GM23338 (cell line): ENCODE measurements at regions not wholly inside any gene's neighbourhood (a gene's known extent, or its start where the extent isn't known, plus 50 kb on each side); places are given as distances from the start of the nearest gene placed in this dataset.

Experiments used
- ATAC-seq: fragments of 200-7000 bp; cut with Tn5 transposase; 3 replicates; pipeline ENCODE4 v1.9.1; 2020
- DNase-seq: peaks from one replicate; pipeline ENCODE4 v3.0.0-alpha.2; 2015; ENCODE audit warnings: low spot score
- H2AFZ ChIP-seq: fragments of 200-600 bp; sonication (generic); 2 replicates; pipeline ENCODE4 v1.8.0; 2016; ENCODE audit warnings: antibody characterized with exemption, mild to moderate bottlenecking, moderate library complexity
- H3F3A ChIP-seq: fragments of 200-600 bp; sonication (generic); replicated peaks from 2 replicates; pipeline ENCODE4 v1.8.0; 2017; ENCODE audit warnings: antibody characterized with exemption, mixed run types, low read depth
- H3K27ac ChIP-seq: fragments of 200-600 bp; sonication (generic); 2 replicates; pipeline ENCODE4 v1.6.1; 2016; ENCODE audit warnings: low read depth
- H3K27me3 ChIP-seq: fragments of 200-600 bp; sonication (generic); 2 replicates; pipeline ENCODE4 v1.8.0; 2016; ENCODE audit warnings: mild to moderate bottlenecking, mixed run types, moderate library complexity; ENCODE audit not compliant: insufficient read depth
- H3K36me3 ChIP-seq: fragments of 200-600 bp; sonication (generic); 2 replicates; pipeline ENCODE4 v1.8.0; 2016; ENCODE audit warnings: mild to moderate bottlenecking; ENCODE audit not compliant: insufficient read depth
- H3K4me1 ChIP-seq: fragments of 200-600 bp; sonication (generic); 2 replicates; pipeline ENCODE4 v1.8.0; 2016; ENCODE audit warnings: mild to moderate bottlenecking, moderate library complexity; ENCODE audit not compliant: insufficient read depth
- H3K4me2 ChIP-seq: fragments of 200-600 bp; sonication (generic); 2 replicates; pipeline ENCODE4 v1.7.1; 2017; ENCODE audit warnings: mixed run types
- H3K4me3 ChIP-seq: fragments of 200-600 bp; sonication (generic); 2 replicates; pipeline ENCODE4 v1.6.1; 2016; ENCODE audit warnings: mixed run types
- H3K79me2 ChIP-seq: fragments of 200-600 bp; sonication (generic); replicated peaks from 2 replicates; pipeline ENCODE4 v1.8.0; 2017; ENCODE audit warnings: mild to moderate bottlenecking; ENCODE audit not compliant: insufficient read depth
- H3K9me2 ChIP-seq: fragments of 200-600 bp; sonication (generic); 2 replicates; pipeline ENCODE4 v1.8.0; 2017; ENCODE audit not compliant: insufficient read depth
- H4K20me1 ChIP-seq: fragments of 200-600 bp; sonication (generic); replicated peaks from 2 replicates; pipeline ENCODE4 v1.8.0; 2017; ENCODE audit warnings: mild to moderate bottlenecking; ENCODE audit not compliant: insufficient read depth
- H3K27ac Mint-ChIP-seq: 2 replicates; pipeline ENCODE4 v1.8.0; 2020; ENCODE audit warnings: inconsistent platforms, mild to moderate bottlenecking, moderate library complexity, mixed read lengths
- H3K27me3 Mint-ChIP-seq: 3 replicates; pipeline ENCODE4 v1.8.0; 2022; ENCODE audit warnings: low read depth, mild to moderate bottlenecking, moderate library complexity, mixed read lengths, inconsistent platforms; ENCODE audit not compliant: insufficient read depth, poor library complexity
- H3K36me3 Mint-ChIP-seq: 3 replicates; pipeline ENCODE4 v1.8.0; 2021; ENCODE audit warnings: low read depth, mild to moderate bottlenecking, inconsistent platforms, moderate library complexity, mixed read lengths
- H3K4me1 Mint-ChIP-seq: 3 replicates; pipeline ENCODE4 v1.8.0; 2020; ENCODE audit warnings: mild to moderate bottlenecking, inconsistent platforms, mixed read lengths
- H3K4me3 Mint-ChIP-seq: 3 replicates; pipeline ENCODE4 v1.8.0; 2021; ENCODE audit warnings: moderate library complexity, mild to moderate bottlenecking, inconsistent platforms, mixed read lengths
- H3K9me3 Mint-ChIP-seq: 3 replicates; pipeline ENCODE4 v1.8.0; 2020; ENCODE audit warnings: moderate library complexity, mild to moderate bottlenecking, inconsistent platforms, mixed read lengths
- CREB1 ChIP-seq: fragments of 250-450 bp; sonication (Bioruptor Pico); IDR thresholded peaks from 2 replicates; pipeline ENCODE4 v1.5.0; 2020; ENCODE audit warnings: low read depth, mild to moderate bottlenecking, moderate library complexity
- EZH2 ChIP-seq: fragments of 200-600 bp; sonication (generic); IDR thresholded peaks from one replicate; pipeline ENCODE4 v1.8.0; 2017; ENCODE audit warnings: antibody characterized with exemption, mild to moderate bottlenecking, low read depth; ENCODE audit not compliant: unreplicated experiment
- EZH2phosphoT487 ChIP-seq: fragments of 200-600 bp; sonication (generic); IDR thresholded peaks from one replicate; pipeline ENCODE4 v1.8.1; 2018; ENCODE audit warnings: antibody characterized with exemption; ENCODE audit not compliant: unreplicated experiment
- JUNB ChIP-seq: IDR thresholded peaks from one replicate; pipeline ENCODE4 v1.6.1; 2016; ENCODE audit warnings: antibody characterized with exemption; ENCODE audit not compliant: unreplicated experiment
- NANOG ChIP-seq: IDR thresholded peaks from 2 replicates; pipeline ENCODE4 v1.6.1; 2016; ENCODE audit warnings: antibody characterized with exemption, borderline replicate concordance
- POLR2AphosphoS5 ChIP-seq: IDR thresholded peaks from 2 replicates; pipeline ENCODE4 v1.6.1; 2016; ENCODE audit warnings: antibody characterized with exemption, low read depth
- STAT1 ChIP-seq: IDR thresholded peaks from one replicate; pipeline ENCODE4 v1.6.1; 2016; ENCODE audit warnings: antibody characterized with exemption; ENCODE audit not compliant: unreplicated experiment
- ZNF114 ChIP-seq: fragments of 250-450 bp; sonication (Bioruptor Pico); IDR thresholded peaks from 2 replicates; pipeline ENCODE4 v1.5.0; 2020; ENCODE audit warnings: mild to moderate bottlenecking, moderate library complexity
- ZNF331 ChIP-seq: fragments of 250-450 bp; sonication (Bioruptor Pico); IDR thresholded peaks from 2 replicates; pipeline ENCODE4 v1.5.0; 2020; ENCODE audit warnings: low read depth, mild to moderate bottlenecking, moderate library complexity
- TF ChIP-seq, protein P1 (sequence below): fragments of 250-450 bp; sonication (Bioruptor Pico); IDR thresholded peaks from 2 replicates; pipeline ENCODE4 v1.5.0; 2020; ENCODE audit warnings: mild to moderate bottlenecking, moderate library complexity
- TF ChIP-seq, protein P2 (sequence below): IDR thresholded peaks from 2 replicates; pipeline ENCODE4 v1.6.1; 2016; ENCODE audit warnings: antibody characterized with exemption
- TF ChIP-seq, protein P3 (sequence below): IDR thresholded peaks from one replicate; pipeline ENCODE4 v1.6.1; 2018; ENCODE audit warnings: antibody characterized with exemption; ENCODE audit not compliant: unreplicated experiment
- TF ChIP-seq, protein P4 (sequence below), 2 experiments: fragments of 200-600 bp in 1 of 2; sonication (generic) in 1 of 2; conservative IDR thresholded peaks; 2 replicates each; pipeline versions ENCODE4 v1.5.1 to v1.6.1; 2016 to 2017; ENCODE audit warnings: antibody characterized with exemption in 2 of 2, low read depth in 2 of 2, mild to moderate bottlenecking in 2 of 2, moderate library complexity in 1 of 2

DNA sequence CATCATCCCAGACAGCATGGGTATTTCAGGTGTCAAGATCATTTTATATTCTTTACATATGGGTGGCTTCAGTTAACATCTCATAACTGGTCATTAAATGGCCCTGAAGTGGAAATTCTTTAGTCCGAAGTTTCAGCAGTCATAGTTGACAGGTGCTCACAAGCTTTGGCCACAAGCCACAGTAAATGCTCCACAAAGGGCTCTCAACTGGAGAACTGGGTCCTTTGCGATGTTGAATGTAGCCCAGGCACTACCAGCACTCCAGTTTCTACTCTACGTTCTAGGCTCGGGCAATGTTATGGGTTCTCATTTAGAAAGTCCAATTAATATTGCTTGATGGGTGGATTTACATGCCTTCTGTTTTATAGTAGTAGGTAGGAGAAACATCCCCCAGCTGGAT is 206.3 kb downstream of the CWF19L2 start:
- H3K4me1 ChIP-seq, result peaks cover 9% of the 10 kb centered on the region; the same call in 1 of the 2 replicates
- DNase-seq, result no peak
- H3K27me3 ChIP-seq, result no peaks in the 10 kb centered on the region
- H3K9me2 ChIP-seq, result peaks cover 9% of the 10 kb centered on the region
- no peak for TF ChIP-seq CREB1
- no peak for TF ChIP-seq STAT1
- TF ChIP-seq, protein P1, sequence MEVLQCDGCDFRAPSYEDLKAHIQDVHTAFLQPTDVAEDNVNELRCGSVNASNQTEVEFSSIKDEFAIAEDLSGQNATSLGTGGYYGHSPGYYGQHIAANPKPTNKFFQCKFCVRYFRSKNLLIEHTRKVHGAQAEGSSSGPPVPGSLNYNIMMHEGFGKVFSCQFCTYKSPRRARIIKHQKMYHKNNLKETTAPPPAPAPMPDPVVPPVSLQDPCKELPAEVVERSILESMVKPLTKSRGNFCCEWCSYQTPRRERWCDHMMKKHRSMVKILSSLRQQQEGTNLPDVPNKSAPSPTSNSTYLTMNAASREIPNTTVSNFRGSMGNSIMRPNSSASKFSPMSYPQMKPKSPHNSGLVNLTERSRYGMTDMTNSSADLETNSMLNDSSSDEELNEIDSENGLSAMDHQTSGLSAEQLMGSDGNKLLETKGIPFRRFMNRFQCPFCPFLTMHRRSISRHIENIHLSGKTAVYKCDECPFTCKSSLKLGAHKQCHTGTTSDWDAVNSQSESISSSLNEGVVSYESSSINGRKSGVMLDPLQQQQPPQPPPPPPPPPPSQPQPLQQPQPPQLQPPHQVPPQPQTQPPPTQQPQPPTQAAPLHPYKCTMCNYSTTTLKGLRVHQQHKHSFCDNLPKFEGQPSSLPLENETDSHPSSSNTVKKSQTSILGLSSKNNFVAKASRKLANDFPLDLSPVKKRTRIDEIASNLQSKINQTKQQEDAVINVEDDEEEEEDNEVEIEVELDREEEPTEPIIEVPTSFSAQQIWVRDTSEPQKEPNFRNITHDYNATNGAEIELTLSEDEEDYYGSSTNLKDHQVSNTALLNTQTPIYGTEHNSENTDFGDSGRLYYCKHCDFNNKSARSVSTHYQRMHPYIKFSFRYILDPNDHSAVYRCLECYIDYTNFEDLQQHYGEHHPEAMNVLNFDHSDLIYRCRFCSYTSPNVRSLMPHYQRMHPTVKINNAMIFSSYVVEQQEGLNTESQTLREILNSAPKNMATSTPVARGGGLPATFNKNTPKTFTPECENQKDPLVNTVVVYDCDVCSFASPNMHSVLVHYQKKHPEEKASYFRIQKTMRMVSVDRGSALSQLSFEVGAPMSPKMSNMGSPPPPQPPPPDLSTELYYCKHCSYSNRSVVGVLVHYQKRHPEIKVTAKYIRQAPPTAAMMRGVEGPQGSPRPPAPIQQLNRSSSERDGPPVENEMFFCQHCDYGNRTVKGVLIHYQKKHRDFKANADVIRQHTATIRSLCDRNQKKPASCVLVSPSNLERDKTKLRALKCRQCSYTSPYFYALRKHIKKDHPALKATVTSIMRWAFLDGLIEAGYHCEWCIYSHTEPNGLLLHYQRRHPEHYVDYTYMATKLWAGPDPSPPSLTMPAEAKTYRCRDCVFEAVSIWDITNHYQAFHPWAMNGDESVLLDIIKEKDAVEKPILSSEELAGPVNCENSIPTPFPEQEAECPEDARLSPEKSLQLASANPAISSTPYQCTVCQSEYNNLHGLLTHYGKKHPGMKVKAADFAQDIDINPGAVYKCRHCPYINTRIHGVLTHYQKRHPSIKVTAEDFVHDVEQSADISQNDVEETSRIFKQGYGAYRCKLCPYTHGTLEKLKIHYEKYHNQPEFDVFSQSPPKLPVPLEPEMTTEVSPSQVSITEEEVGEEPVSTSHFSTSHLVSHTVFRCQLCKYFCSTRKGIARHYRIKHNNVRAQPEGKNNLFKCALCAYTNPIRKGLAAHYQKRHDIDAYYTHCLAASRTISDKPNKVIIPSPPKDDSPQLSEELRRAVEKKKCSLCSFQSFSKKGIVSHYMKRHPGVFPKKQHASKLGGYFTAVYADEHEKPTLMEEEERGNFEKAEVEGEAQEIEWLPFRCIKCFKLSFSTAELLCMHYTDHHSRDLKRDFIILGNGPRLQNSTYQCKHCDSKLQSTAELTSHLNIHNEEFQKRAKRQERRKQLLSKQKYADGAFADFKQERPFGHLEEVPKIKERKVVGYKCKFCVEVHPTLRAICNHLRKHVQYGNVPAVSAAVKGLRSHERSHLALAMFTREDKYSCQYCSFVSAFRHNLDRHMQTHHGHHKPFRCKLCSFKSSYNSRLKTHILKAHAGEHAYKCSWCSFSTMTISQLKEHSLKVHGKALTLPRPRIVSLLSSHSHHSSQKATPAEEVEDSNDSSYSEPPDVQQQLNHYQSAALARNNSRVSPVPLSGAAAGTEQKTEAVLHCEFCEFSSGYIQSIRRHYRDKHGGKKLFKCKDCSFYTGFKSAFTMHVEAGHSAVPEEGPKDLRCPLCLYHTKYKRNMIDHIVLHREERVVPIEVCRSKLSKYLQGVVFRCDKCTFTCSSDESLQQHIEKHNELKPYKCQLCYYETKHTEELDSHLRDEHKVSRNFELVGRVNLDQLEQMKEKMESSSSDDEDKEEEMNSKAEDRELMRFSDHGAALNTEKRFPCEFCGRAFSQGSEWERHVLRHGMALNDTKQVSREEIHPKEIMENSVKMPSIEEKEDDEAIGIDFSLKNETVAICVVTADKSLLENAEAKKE (CRISPR knock-in tag), result no peak
- no peak for TF ChIP-seq ZNF331
- TF ChIP-seq NANOG, result no peak
- no peak for TF ChIP-seq ZNF114 (CRISPR knock-in tag)
- TF ChIP-seq, protein P2, sequence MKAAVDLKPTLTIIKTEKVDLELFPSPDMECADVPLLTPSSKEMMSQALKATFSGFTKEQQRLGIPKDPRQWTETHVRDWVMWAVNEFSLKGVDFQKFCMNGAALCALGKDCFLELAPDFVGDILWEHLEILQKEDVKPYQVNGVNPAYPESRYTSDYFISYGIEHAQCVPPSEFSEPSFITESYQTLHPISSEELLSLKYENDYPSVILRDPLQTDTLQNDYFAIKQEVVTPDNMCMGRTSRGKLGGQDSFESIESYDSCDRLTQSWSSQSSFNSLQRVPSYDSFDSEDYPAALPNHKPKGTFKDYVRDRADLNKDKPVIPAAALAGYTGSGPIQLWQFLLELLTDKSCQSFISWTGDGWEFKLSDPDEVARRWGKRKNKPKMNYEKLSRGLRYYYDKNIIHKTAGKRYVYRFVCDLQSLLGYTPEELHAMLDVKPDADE, result no peak
- no peak for TF ChIP-seq JUNB
- no peak for TF ChIP-seq EZH2
- TF ChIP-seq POLR2AphosphoS5, result no peak
- TF ChIP-seq EZH2phosphoT487, result no peak
- TF ChIP-seq, protein P3, sequence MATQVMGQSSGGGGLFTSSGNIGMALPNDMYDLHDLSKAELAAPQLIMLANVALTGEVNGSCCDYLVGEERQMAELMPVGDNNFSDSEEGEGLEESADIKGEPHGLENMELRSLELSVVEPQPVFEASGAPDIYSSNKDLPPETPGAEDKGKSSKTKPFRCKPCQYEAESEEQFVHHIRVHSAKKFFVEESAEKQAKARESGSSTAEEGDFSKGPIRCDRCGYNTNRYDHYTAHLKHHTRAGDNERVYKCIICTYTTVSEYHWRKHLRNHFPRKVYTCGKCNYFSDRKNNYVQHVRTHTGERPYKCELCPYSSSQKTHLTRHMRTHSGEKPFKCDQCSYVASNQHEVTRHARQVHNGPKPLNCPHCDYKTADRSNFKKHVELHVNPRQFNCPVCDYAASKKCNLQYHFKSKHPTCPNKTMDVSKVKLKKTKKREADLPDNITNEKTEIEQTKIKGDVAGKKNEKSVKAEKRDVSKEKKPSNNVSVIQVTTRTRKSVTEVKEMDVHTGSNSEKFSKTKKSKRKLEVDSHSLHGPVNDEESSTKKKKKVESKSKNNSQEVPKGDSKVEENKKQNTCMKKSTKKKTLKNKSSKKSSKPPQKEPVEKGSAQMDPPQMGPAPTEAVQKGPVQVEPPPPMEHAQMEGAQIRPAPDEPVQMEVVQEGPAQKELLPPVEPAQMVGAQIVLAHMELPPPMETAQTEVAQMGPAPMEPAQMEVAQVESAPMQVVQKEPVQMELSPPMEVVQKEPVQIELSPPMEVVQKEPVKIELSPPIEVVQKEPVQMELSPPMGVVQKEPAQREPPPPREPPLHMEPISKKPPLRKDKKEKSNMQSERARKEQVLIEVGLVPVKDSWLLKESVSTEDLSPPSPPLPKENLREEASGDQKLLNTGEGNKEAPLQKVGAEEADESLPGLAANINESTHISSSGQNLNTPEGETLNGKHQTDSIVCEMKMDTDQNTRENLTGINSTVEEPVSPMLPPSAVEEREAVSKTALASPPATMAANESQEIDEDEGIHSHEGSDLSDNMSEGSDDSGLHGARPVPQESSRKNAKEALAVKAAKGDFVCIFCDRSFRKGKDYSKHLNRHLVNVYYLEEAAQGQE, result no peak
- TF ChIP-seq, protein P4, sequence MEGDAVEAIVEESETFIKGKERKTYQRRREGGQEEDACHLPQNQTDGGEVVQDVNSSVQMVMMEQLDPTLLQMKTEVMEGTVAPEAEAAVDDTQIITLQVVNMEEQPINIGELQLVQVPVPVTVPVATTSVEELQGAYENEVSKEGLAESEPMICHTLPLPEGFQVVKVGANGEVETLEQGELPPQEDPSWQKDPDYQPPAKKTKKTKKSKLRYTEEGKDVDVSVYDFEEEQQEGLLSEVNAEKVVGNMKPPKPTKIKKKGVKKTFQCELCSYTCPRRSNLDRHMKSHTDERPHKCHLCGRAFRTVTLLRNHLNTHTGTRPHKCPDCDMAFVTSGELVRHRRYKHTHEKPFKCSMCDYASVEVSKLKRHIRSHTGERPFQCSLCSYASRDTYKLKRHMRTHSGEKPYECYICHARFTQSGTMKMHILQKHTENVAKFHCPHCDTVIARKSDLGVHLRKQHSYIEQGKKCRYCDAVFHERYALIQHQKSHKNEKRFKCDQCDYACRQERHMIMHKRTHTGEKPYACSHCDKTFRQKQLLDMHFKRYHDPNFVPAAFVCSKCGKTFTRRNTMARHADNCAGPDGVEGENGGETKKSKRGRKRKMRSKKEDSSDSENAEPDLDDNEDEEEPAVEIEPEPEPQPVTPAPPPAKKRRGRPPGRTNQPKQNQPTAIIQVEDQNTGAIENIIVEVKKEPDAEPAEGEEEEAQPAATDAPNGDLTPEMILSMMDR (conservative IDR thresholded peaks at IDR 0.05; ENCODE audit: low read depth in 2 of 2), result no peak
- no peak overlapping the region for H3K27ac Mint-ChIP-seq
- no peaks in the 10 kb centered on the region for H3K79me2 ChIP-seq
- H3K27me3 Mint-ChIP-seq, result peaks cover 1% of the 10 kb centered on the region
- no peak overlapping the region for H3K4me2 ChIP-seq
- H4K20me1 ChIP-seq, result no peaks in the 10 kb centered on the region
- no peak overlapping the region for H3K4me3 Mint-ChIP-seq
- H3K9me3 Mint-ChIP-seq, result no peaks in the 10 kb centered on the region
- H3K4me3 ChIP-seq, result no peak overlapping the region
- H3K36me3 Mint-ChIP-seq, result no peaks in the 10 kb centered on the region
- H3K36me3 ChIP-seq, result no peaks in the 10 kb centered on the region
- no peak for ATAC-seq
- no peak overlapping the region for H3K27ac ChIP-seq
- no peaks in the 10 kb centered on the region for H3F3A ChIP-seq
- H3K4me1 Mint-ChIP-seq, result peaks cover 9% of the 10 kb centered on the region; the same call in 2 of the 3 replicates
- no peak overlapping the region for H2AFZ ChIP-seq
